NCI-H82 treated with DMSO at 0.1 percent for 48 hours (cell line): ENCODE measurements at regions not wholly inside any gene's neighbourhood (a gene's known extent, or its start where the extent isn't known, plus 50 kb on each side); places are given as distances from the start of the nearest gene placed in this dataset.
"Not testable (repeated sequence)": the region's sequence is repeated elsewhere in the genome, so short reads cannot be mapped to it uniquely, and the experiment has no call there.

Source experiments
- DNase-seq: peaks from one replicate; lab custom pipeline; 2025; ENCODE audit not compliant: unreplicated experiment; lab: John Stamatoyannopoulos, UW

- no peak for DNase-seq
Measured at GRCh38 chr10:3325954-3326750, 153.6 kb upstream of the PITRM1 start.

GRCh38 chr10:3324612-3325038 lies 152.0 kb upstream of the PITRM1 start:
- no peak for DNase-seq

- no peak for DNase-seq
Measured at GRCh38 chr10:3323865-3324498, 151.4 kb upstream of the PITRM1 start.

- DNase-seq = no peak
Measured at GRCh38 chr10:3321123-3321522, 148.5 kb upstream of the PITRM1 start.

GRCh38 chr10:3319811-3320226 lies 147.2 kb upstream of the PITRM1 start:
- DNase-seq = no peak

GRCh38 chr10:3318480-3318807 lies 145.9 kb upstream of the PITRM1 start:
- DNase-seq = not testable (repeated sequence)

GRCh38 chr10:3317553-3318479 lies 145.2 kb upstream of the PITRM1 start:
- DNase-seq = not testable (repeated sequence)

- not testable (repeated sequence) for DNase-seq
Measured at GRCh38 chr10:3314445-3315085, 142.0 kb upstream of the PITRM1 start.

- DNase-seq = not testable (repeated sequence)
Measured at GRCh38 chr10:3313784-3314444, 141.3 kb upstream of the PITRM1 start.

GRCh38 chr10:3312403-3312940 lies 139.9 kb upstream of the PITRM1 start:
- DNase-seq = no peak

GRCh38 chr10:3310016-3310784 lies 137.6 kb upstream of the PITRM1 start:
- DNase-seq = no peak

GRCh38 chr10:3306050-3306449 lies 133.5 kb upstream of the PITRM1 start:
- no peak for DNase-seq

- no peak for DNase-seq
Measured at GRCh38 chr10:3295582-3296151, 123.1 kb upstream of the PITRM1 start.

GRCh38 chr10:3294919-3295581 lies 122.5 kb upstream of the PITRM1 start:
- no peak for DNase-seq

GRCh38 chr10:3293581-3294431 lies 121.2 kb upstream of the PITRM1 start:
- DNase-seq = no peak

GRCh38 chr10:3292636-3293035 lies 120.1 kb upstream of the PITRM1 start:
- DNase-seq = no peak

- no peak for DNase-seq
Measured at GRCh38 chr10:3290550-3290949, 118.0 kb upstream of the PITRM1 start.
